Endodermal cell (in vitro differentiated cells): ENCODE measurements at regions not wholly inside any gene's neighbourhood (a gene's known extent, or its start where the extent isn't known, plus 50 kb on each side); places are given as distances from the start of the nearest gene placed in this dataset.

Experiments used
- DNase-seq: peaks from one replicate; pipeline ENCODE4 v3.0.0-alpha.2; 2017
- H3K27ac ChIP-seq: 2 replicates; pipeline ENCODE4 v1.5.1; 2013; ENCODE audit warnings: mild to moderate bottlenecking, low read depth, low read length, moderate library complexity
- H3K27me3 ChIP-seq: 2 replicates; pipeline ENCODE4 v1.6.1; 2013; ENCODE audit warnings: mild to moderate bottlenecking, low read length, moderate library complexity; ENCODE audit not compliant: insufficient read depth, control insufficient read depth, poor library complexity, severe bottlenecking
- H3K36me3 ChIP-seq: 2 replicates; pipeline ENCODE4 v1.7.0; 2013; ENCODE audit warnings: mild to moderate bottlenecking, low read length, moderate library complexity; ENCODE audit not compliant: control insufficient read depth, insufficient read depth
- H3K4me1 ChIP-seq: one replicate; pipeline ENCODE4 v1.7.0; 2013; ENCODE audit warnings: low read length; ENCODE audit not compliant: control insufficient read depth, insufficient read depth
- H3K4me3 ChIP-seq: 2 replicates; pipeline ENCODE4 v1.5.1; 2013; ENCODE audit warnings: mild to moderate bottlenecking, low read length, moderate library complexity
- H3K9ac ChIP-seq: 2 replicates; pipeline ENCODE4 v1.6.1; 2013; ENCODE audit warnings: mild to moderate bottlenecking, low read length, moderate library complexity; ENCODE audit not compliant: poor library complexity, severe bottlenecking; ENCODE audit errors: extremely low read depth
- H3K9me3 ChIP-seq: 2 replicates; pipeline ENCODE4 v1.6.1; 2013; ENCODE audit warnings: mild to moderate bottlenecking, low read length, moderate library complexity; ENCODE audit not compliant: control insufficient read depth
- H3K27ac Mint-ChIP-seq: 2 replicates; pipeline ENCODE4 v1.8.0; 2020; ENCODE audit warnings: mixed read lengths
- H3K27me3 Mint-ChIP-seq: 2 replicates; pipeline ENCODE4 v1.8.0; 2021; ENCODE audit warnings: mild to moderate bottlenecking, mixed read lengths; ENCODE audit not compliant: insufficient read depth
- H3K36me3 Mint-ChIP-seq: 2 replicates; pipeline ENCODE4 v1.8.0; 2020; ENCODE audit warnings: low read depth, mixed read lengths
- H3K4me1 Mint-ChIP-seq: 2 replicates; pipeline ENCODE4 v1.8.0; 2020; ENCODE audit warnings: mixed read lengths
- H3K4me3 Mint-ChIP-seq: 2 replicates; pipeline ENCODE4 v1.8.0; 2020; ENCODE audit warnings: mild to moderate bottlenecking, moderate library complexity, mixed read lengths
- H3K9me3 Mint-ChIP-seq: 2 replicates; pipeline ENCODE4 v1.8.0; 2020; ENCODE audit warnings: mild to moderate bottlenecking, mixed read lengths
- WGBS, 2 experiments: methylation state at CpG; one replicate each; pipeline versions ENCODE4 v1.1.5 to v1.1.7; 2013; ENCODE audit warnings: missing lambda C conversion rate in 2 of 2, mixed read lengths in 1 of 2; ENCODE audit not compliant: insufficient coverage in 1 of 2, insufficient read length in 1 of 2; 5-methylcytosine and 5-hydroxymethylcytosine counted together
- TF ChIP-seq, protein P1 (sequence below): fragments of 200-600 bp; sonication (generic); conservative IDR thresholded peaks from 2 replicates; pipeline ENCODE4 v1.5.0; 2021; ENCODE audit warnings: antibody characterized with exemption, mild to moderate bottlenecking

DNA sequence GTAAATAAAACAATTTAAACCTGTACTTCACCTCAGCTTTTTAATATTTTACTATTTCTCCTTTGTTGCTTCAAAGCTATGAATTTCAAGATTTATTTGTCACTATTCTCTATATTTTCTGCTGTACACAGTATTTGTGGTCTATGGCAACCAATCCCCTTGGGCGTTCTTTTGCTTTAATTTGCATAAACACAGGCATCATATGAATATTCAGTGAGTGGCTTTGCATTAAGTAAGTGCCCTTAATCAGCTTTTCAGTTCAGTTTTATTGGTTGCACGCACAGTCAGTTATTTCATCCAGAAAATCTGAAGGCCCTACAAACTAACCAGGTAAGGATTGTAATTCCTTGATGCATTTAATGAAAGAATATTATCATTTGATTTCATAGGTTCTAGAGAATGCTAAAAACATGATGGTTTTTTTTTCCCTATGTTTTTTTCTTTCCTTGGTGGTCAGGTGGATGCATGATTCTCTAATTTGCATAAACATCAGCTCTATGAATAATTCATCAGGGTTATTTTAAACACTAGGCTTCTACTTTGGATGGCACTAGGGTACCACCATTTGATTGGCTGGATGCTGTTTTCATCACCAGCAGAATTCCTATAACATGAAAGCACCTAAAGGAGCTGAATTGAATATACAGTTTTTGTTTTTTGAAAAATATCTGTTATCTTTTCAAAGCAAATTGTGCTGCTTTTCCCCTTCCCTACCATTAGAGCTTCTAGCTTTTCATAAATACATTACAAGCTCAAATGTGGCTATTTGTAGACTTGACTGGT, 249.2 kb upstream of the CCNH start:
- H3K4me1 Mint-ChIP-seq = no peaks in the 10 kb centered on the region
- no peaks in the 10 kb centered on the region for H3K27me3 Mint-ChIP-seq
- H3K9me3 Mint-ChIP-seq = no peaks in the 10 kb centered on the region

DNA sequence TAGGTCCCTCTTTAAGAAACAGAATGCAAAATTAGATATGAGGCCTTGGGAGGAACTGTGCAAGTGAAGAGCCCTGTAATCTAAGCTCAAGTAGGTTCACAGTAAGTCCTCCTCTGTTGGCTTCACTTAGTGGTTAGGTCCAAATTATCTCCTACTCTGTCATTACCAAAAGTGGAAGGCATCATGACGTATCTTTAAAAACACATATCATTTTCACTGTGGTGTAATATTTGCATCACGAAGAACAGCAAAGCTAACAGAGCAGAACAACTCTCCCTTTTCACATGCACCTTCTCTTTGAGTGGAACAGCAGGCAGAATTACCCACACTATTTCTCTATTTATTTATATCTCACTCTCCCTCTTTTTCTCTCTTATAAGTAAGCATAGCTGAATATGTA, 240.5 kb upstream of the CCNH start:
- no peak overlapping the region for H3K4me3 Mint-ChIP-seq
- Histone ChIP-seq H3K9me3 (no peaks in the 10 kb centered on the region), H3K36me3 (no peaks in the 10 kb centered on the region), H3K9ac (no peak overlapping the region), H3K27ac (no peak overlapping the region), H3K4me1 (no peaks in the 10 kb centered on the region), H3K4me3 (no peak overlapping the region), H3K27me3 (no peaks in the 10 kb centered on the region)
- DNase-seq = no peak
- no peaks in the 10 kb centered on the region for H3K9me3 Mint-ChIP-seq
- 90 to 100% methylated on average over 1 to 2 of the region's 2 CpGs for WGBS, 2 experiments
- H3K27me3 Mint-ChIP-seq = no peaks in the 10 kb centered on the region
- no peaks in the 10 kb centered on the region for H3K36me3 Mint-ChIP-seq
- TF ChIP-seq, protein P1, sequence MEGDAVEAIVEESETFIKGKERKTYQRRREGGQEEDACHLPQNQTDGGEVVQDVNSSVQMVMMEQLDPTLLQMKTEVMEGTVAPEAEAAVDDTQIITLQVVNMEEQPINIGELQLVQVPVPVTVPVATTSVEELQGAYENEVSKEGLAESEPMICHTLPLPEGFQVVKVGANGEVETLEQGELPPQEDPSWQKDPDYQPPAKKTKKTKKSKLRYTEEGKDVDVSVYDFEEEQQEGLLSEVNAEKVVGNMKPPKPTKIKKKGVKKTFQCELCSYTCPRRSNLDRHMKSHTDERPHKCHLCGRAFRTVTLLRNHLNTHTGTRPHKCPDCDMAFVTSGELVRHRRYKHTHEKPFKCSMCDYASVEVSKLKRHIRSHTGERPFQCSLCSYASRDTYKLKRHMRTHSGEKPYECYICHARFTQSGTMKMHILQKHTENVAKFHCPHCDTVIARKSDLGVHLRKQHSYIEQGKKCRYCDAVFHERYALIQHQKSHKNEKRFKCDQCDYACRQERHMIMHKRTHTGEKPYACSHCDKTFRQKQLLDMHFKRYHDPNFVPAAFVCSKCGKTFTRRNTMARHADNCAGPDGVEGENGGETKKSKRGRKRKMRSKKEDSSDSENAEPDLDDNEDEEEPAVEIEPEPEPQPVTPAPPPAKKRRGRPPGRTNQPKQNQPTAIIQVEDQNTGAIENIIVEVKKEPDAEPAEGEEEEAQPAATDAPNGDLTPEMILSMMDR = no peak
- H3K27ac Mint-ChIP-seq = no peak overlapping the region
- H3K4me1 Mint-ChIP-seq = no peaks in the 10 kb centered on the region

More for the DNA sequence above, 249.2 kb upstream of the CCNH start:
- Histone ChIP-seq H3K27ac (no peak overlapping the region), H3K27me3 (no peaks in the 10 kb centered on the region), H3K36me3 (no peaks in the 10 kb centered on the region), H3K9ac (no peak overlapping the region), H3K4me1 (no peaks in the 10 kb centered on the region), H3K4me3 (no peak overlapping the region), H3K9me3 (no peaks in the 10 kb centered on the region)
- H3K36me3 Mint-ChIP-seq = no peaks in the 10 kb centered on the region
- 87 to 100% methylated on average over 1 to 2 of the region's 2 CpGs for WGBS, 2 experiments
- no peak overlapping the region for H3K4me3 Mint-ChIP-seq
- TF ChIP-seq, protein P1 = no peak
- DNase-seq = no peak
- no peak overlapping the region for H3K27ac Mint-ChIP-seq

DNA sequence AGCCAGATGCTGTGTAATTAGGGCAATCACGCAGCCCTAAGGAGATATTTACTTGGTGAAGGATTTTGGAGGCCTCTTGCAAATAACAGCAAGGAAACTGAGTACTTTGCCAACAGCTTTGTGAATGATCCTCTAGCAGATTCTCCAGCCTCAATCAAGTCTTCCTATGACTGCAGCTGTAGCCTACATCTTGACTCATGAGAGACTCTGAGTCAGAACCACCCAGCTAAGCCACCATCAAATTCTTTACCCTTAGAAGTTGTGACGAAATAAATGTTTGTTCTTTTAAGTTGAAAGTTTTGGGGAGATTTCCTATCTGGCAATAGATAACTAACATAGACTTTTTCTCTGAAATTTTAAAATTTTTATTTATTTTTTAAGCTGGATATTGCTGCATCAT, 237.6 kb upstream of the CCNH start:
- Histone ChIP-seq H3K36me3 (no peaks in the 10 kb centered on the region), H3K27me3 (no peaks in the 10 kb centered on the region), H3K4me3 (no peak overlapping the region), H3K27ac (no peak overlapping the region), H3K4me1 (no peaks in the 10 kb centered on the region), H3K9ac (no peak overlapping the region), H3K9me3 (no peaks in the 10 kb centered on the region)
- H3K9me3 Mint-ChIP-seq = no peaks in the 10 kb centered on the region
- no peak for DNase-seq
- 94% methylated on average over 2 of the region's 2 CpGs; no CpG with 5 or more reads in 1 of the 2 experiments for WGBS, 2 experiments
- H3K4me3 Mint-ChIP-seq = no peak overlapping the region
- H3K27ac Mint-ChIP-seq = no peak overlapping the region
- no peaks in the 10 kb centered on the region for H3K4me1 Mint-ChIP-seq
- TF ChIP-seq, protein P1 = no peak
- no peaks in the 10 kb centered on the region for H3K27me3 Mint-ChIP-seq
- H3K36me3 Mint-ChIP-seq = no peaks in the 10 kb centered on the region
